ENCODE measurements at regions not wholly inside any gene's neighbourhood (a gene's known extent, or its start where the extent isn't known, plus 50 kb on each side); places are given as distances from the start of the nearest gene placed in this dataset.
"Not testable (repeated sequence)": the region's sequence is repeated elsewhere in the genome, so short reads cannot be mapped to it uniquely, and the experiment has no call there.

- H3K27me3 ChIP-seq (ENCODE audit: control insufficient read depth, insufficient read depth, low read length): no peaks in the 10 kb centered on the region
- no peak for TF ChIP-seq CTCF (IDR thresholded peaks at IDR 0.05; ENCODE audit: insufficient read depth, low read length, severe bottlenecking)
- no peak overlapping the region for H3K4me3 ChIP-seq (ENCODE audit: low read depth, low read length)
- FAIRE-seq (no peak), DNase-seq (ENCODE audit: low read depth) (no peak)
- no peaks in the 10 kb centered on the region for H3K36me3 ChIP-seq (ENCODE audit: control insufficient read depth, insufficient read depth, low read length)
These were observed 439.1 kb downstream of the ETS1 start for GRCh38 chr11:128148208-128148607.

- Histone ChIP-seq H3K36me3 (ENCODE audit: control insufficient read depth, insufficient read depth, low read length) (no peaks in the 10 kb centered on the region), H3K27me3 (ENCODE audit: control insufficient read depth, insufficient read depth, low read length) (no peaks in the 10 kb centered on the region), H3K4me3 (ENCODE audit: low read depth, low read length) (no peak overlapping the region)
- DNase-seq (ENCODE audit: low read depth): peak; percentile 60
- no peak for TF ChIP-seq CTCF (IDR thresholded peaks at IDR 0.05; ENCODE audit: insufficient read depth, low read length, severe bottlenecking)
- no peak for FAIRE-seq
These were observed 440.3 kb downstream of the ETS1 start for GRCh38 chr11:128146926-128147605.

- H3K4me3 ChIP-seq (ENCODE audit: low read depth, low read length); FAIRE-seq; H3K36me3 ChIP-seq (ENCODE audit: control insufficient read depth, insufficient read depth, low read length); DNase-seq (ENCODE audit: low read depth); H3K27me3 ChIP-seq (ENCODE audit: control insufficient read depth, insufficient read depth, low read length): not testable (repeated sequence)
These were observed 447.1 kb downstream of the ETS1 start for GRCh38 chr11:128140293-128140692.

GRCh38 chr11:128135451-128135850 is 451.9 kb downstream of the ETS1 start:
- H3K4me3 ChIP-seq (ENCODE audit: low read depth, low read length): no peak overlapping the region
- DNase-seq (ENCODE audit: low read depth): no peak

GRCh38 chr11:128133501-128133900 is 453.9 kb downstream of the ETS1 start:
- Histone ChIP-seq H3K27me3 (ENCODE audit: control insufficient read depth, insufficient read depth, low read length) (no peaks in the 10 kb centered on the region), H3K36me3 (ENCODE audit: control insufficient read depth, insufficient read depth, low read length) (no peaks in the 10 kb centered on the region), H3K4me3 (ENCODE audit: low read depth, low read length) (no peak overlapping the region)
- no peak for FAIRE-seq
- no peak for TF ChIP-seq CTCF (IDR thresholded peaks at IDR 0.05; ENCODE audit: insufficient read depth, low read length, severe bottlenecking)
- no peak for DNase-seq (ENCODE audit: low read depth)

More at GRCh38 chr11:128135451-128135850, 451.9 kb downstream of the ETS1 start:
- no peaks in the 10 kb centered on the region for H3K36me3 ChIP-seq (ENCODE audit: control insufficient read depth, insufficient read depth, low read length)
- H3K27me3 ChIP-seq (ENCODE audit: control insufficient read depth, insufficient read depth, low read length): no peaks in the 10 kb centered on the region
- FAIRE-seq: no peak
- no peak for TF ChIP-seq CTCF (IDR thresholded peaks at IDR 0.05; ENCODE audit: insufficient read depth, low read length, severe bottlenecking)

- no peak for TF ChIP-seq CTCF (IDR thresholded peaks at IDR 0.05; ENCODE audit: insufficient read depth, low read length, severe bottlenecking)
- FAIRE-seq (no peak), DNase-seq (ENCODE audit: low read depth) (no peak)
- no peak overlapping the region for H3K4me3 ChIP-seq (ENCODE audit: low read depth, low read length)
- H3K36me3 ChIP-seq (ENCODE audit: control insufficient read depth, insufficient read depth, low read length): peaks cover 3% of the 10 kb centered on the region
- H3K27me3 ChIP-seq (ENCODE audit: control insufficient read depth, insufficient read depth, low read length): no peaks in the 10 kb centered on the region
These were observed 457.3 kb downstream of the ETS1 start for GRCh38 chr11:128130052-128130451.

Data from bronchial epithelial cell (primary cell).